D721Med (cell line): ENCODE measurements at regions not wholly inside any gene's neighbourhood (a gene's known extent, or its start where the extent isn't known, plus 50 kb on each side); places are given as distances from the start of the nearest gene placed in this dataset.

Source experiments
- DNase-seq: peaks from one replicate; pipeline ENCODE4 v3.0.0; 2011; ENCODE audit warnings: low spot score; ENCODE audit not compliant: insufficient read length
- FAIRE-seq: peaks from 2 replicates; lab custom pipeline; 2011; peaks lifted over from hg19 to GRCh38; lab: Jason Lieb, UNC
- TF ChIP-seq, protein P1 (sequence below): IDR thresholded peaks from 2 replicates; pipeline ENCODE4 v1.5.1; 2012; ENCODE audit warnings: mild to moderate bottlenecking, control low read depth; ENCODE audit not compliant: insufficient read depth; ENCODE audit errors: missing control alignments

DNA sequence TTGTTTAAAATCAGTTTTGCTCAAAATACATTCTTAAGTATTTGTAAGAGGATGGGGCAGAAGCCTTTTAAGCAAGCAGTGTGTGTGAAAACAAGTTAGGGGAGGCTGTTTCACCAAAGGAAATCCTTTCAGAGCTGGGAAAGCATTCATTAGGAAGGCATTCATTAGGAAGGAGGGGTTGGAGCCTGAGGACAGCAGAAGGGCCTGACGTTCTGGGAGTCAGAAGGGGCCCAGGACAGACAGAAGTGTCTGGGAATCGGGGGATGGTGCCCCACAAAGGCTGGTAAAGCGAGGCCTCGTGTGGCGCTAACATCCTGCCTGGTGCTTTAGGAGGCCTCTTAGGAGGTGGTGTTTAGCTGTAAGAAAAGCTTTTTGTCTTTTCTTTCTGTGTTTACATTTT, 80.6 kb upstream of the NXT1 start:
- no peak for FAIRE-seq
- DNase-seq = no peak
- TF ChIP-seq, protein P1, sequence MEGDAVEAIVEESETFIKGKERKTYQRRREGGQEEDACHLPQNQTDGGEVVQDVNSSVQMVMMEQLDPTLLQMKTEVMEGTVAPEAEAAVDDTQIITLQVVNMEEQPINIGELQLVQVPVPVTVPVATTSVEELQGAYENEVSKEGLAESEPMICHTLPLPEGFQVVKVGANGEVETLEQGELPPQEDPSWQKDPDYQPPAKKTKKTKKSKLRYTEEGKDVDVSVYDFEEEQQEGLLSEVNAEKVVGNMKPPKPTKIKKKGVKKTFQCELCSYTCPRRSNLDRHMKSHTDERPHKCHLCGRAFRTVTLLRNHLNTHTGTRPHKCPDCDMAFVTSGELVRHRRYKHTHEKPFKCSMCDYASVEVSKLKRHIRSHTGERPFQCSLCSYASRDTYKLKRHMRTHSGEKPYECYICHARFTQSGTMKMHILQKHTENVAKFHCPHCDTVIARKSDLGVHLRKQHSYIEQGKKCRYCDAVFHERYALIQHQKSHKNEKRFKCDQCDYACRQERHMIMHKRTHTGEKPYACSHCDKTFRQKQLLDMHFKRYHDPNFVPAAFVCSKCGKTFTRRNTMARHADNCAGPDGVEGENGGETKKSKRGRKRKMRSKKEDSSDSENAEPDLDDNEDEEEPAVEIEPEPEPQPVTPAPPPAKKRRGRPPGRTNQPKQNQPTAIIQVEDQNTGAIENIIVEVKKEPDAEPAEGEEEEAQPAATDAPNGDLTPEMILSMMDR = no peak

DNA sequence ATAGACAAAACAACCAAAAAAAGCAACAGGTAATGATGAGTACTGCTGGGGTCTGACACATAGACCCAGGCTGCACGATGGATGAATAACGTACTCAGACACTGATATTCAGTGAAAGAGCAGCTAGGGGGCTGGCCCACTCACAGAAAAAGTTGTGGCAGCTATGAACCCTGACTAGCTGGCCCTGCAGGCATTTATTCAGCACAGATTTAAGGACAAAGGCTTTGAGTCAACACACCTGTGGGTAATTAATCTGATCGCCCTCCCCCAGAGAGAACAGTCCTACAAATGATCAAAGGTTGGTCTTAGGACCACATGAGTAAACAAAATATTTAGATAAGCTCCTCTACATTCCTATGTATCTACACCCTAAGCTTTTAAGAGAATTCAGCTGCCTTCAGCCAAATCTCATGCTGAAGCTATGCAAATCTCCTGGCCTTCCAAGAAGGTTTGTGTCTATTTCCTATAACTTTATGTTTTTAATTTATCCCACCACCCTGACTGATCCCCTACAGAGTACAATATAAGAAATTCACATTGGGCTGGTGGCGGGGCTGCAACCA, 81.7 kb upstream of the NXT1 start:
- DNase-seq (no peak), FAIRE-seq (no peak)
- TF ChIP-seq, protein P1 = no peak

DNA sequence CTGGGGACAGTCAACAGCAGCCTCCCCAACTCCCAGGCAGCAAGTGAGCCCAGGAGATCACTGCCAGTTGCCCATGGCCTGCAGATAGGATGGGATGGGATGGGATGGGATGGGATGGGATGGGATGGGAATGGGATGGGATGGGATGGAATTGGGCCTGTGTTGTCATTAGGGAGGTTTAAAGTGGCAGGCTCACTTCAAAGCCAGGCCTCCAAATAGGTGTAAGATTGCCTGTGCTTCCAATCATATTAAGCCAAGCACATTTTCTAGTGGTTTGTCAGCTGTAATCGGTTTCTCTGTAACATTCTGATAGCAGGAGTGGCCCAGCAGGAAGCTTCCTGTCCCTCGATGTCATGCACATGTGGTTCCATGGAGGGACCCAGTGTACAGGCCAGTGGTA, 82.7 kb upstream of the NXT1 start:
- DNase-seq (no peak), FAIRE-seq (no peak)
- TF ChIP-seq, protein P1 = no peak

DNA sequence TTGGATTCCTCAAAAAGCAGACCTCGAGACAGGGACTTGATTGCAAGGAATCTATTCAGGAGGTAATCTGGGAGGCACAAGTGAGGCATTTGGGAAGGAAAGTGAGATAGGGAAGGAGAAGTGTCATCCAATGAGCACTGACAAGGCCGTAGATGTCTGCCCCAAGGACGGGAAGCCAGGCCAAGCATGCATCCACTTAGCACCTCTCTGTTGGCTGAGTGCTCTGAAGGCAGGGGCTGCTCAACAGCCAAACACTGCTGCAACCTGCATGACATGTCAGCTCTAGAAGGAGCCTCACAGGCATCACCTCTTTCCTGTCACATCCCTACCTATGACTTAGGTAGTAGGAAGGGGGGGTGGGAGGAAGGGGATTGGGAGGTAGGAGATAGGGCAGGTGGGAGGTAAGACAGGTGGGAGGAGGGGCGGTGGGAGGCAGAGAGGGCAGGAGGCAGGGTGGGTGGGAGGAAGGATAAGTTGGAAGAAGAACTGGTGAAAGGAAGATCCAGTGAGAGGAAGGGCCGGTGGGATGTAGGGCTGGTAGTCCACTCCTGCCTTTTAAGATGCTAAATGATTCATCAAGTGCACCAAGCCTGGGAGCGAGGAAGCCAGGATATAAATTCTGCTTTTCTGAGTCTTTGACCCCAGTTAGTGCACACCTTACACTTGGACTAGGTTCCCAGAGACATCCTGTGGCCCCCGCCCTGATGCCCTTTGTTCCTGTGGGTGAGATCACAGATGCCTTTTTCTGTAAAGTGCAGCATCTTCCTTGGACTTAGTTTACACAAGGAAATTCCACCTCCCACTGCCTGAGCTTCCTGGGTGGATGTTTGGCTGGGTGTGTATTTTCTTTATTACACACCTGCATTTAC, 83.8 kb upstream of the NXT1 start:
- FAIRE-seq = no peak
- TF ChIP-seq, protein P1 = no peak
- no peak for DNase-seq

DNA sequence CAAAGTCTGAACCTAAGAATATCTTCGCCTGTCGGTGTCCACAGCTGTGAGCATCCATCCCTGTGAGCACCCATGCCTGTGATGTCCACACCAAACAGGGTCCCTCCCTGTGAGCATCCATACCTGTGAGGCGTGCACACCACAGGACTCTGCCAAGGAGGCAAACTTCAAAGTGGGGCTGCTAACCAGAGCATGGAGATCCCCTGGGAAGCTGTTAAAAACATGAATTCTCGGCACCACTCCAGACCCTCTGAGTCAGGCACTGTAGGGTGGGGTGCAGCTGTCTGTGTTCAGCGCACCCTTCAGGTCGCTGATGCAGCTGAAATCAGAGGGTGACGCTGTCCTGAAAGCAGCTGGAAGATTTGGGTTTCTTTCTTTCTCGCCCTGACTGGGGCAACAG, 85.4 kb upstream of the NXT1 start:
- FAIRE-seq = no peak
- TF ChIP-seq, protein P1 = no peak
- no peak for DNase-seq

DNA sequence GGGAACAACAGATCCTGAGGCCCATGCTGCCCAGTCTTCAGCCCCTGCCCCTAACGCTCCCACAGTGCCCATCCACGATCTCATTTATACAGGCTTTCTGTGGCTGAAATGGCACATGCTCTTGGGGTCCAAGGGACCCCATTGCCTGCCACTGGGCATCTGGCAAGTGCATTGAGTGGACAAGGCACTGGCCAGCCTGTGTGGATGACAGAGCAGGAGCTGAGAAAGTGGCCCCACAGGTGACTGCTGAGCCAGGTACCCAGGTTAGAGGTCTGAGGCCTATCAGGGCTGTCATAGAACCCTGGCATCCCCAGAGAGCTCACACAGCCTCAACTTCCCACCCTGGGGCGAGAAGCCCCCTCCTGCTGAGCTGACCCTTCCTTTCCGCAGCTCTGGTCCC, 86.0 kb upstream of the NXT1 start:
- TF ChIP-seq, protein P1 = no peak
- no peak for DNase-seq
- FAIRE-seq = no peak
